ENCODE measurements at regions not wholly inside any gene's neighbourhood (a gene's known extent, or its start where the extent isn't known, plus 50 kb on each side); places are given as distances from the start of the nearest gene placed in this dataset.

GRCh38 chr3:10697918-10698317, 118.1 kb upstream of the SLC6A11 start:
- DNase-seq (ENCODE audit: insufficient read length), result no peak
- FAIRE-seq, result no peak
- no peak for TF ChIP-seq POLR2A (IDR thresholded peaks at IDR 0.05; ENCODE audit: low read depth, low read length)
- no peak for TF ChIP-seq POLR2AphosphoS5 (IDR thresholded peaks at IDR 0.05; ENCODE audit: low read depth, low read length)
- TF ChIP-seq TAF1 (IDR thresholded peaks at IDR 0.05; ENCODE audit: borderline replicate concordance, low read depth, low read length), result no peak

- FAIRE-seq, result no peak
Observed at GRCh38 chr3:10700821-10701220, 115.2 kb upstream of the SLC6A11 start.

GRCh38 chr3:10702961-10703740, 112.9 kb upstream of the SLC6A11 start:
- DNase-seq (ENCODE audit: insufficient read length), result no peak
- TF ChIP-seq POLR2AphosphoS5 (IDR thresholded peaks at IDR 0.05; ENCODE audit: low read depth, low read length) (no peak), POLR2A (IDR thresholded peaks at IDR 0.05; ENCODE audit: low read depth, low read length) (no peak), TAF1 (IDR thresholded peaks at IDR 0.05; ENCODE audit: borderline replicate concordance, low read depth, low read length) (no peak)

More at GRCh38 chr3:10700821-10701220, 115.2 kb upstream of the SLC6A11 start:
- DNase-seq (ENCODE audit: insufficient read length), result no peak
- TF ChIP-seq POLR2A (IDR thresholded peaks at IDR 0.05; ENCODE audit: low read depth, low read length) (no peak), TAF1 (IDR thresholded peaks at IDR 0.05; ENCODE audit: borderline replicate concordance, low read depth, low read length) (no peak), POLR2AphosphoS5 (IDR thresholded peaks at IDR 0.05; ENCODE audit: low read depth, low read length) (no peak)

GRCh38 chr3:10703875-10704274, 112.2 kb upstream of the SLC6A11 start:
- DNase-seq (ENCODE audit: insufficient read length), result no peak
- FAIRE-seq, result no peak
- no peak for TF ChIP-seq POLR2A (IDR thresholded peaks at IDR 0.05; ENCODE audit: low read depth, low read length)
- no peak for TF ChIP-seq POLR2AphosphoS5 (IDR thresholded peaks at IDR 0.05; ENCODE audit: low read depth, low read length)
- TF ChIP-seq TAF1 (IDR thresholded peaks at IDR 0.05; ENCODE audit: borderline replicate concordance, low read depth, low read length), result no peak

More at GRCh38 chr3:10702961-10703740, 112.9 kb upstream of the SLC6A11 start:
- no peak for FAIRE-seq

- DNase-seq (ENCODE audit: insufficient read length) (no peak), FAIRE-seq (no peak)
Observed at GRCh38 chr3:10706156-10706739, 109.8 kb upstream of the SLC6A11 start.

GRCh38 chr3:10706740-10707399, 109.2 kb upstream of the SLC6A11 start:
- DNase-seq (ENCODE audit: insufficient read length), result no peak
- no peak for FAIRE-seq
- TF ChIP-seq POLR2AphosphoS5 (IDR thresholded peaks at IDR 0.05; ENCODE audit: low read depth, low read length) (no peak), TAF1 (IDR thresholded peaks at IDR 0.05; ENCODE audit: borderline replicate concordance, low read depth, low read length) (no peak), POLR2A (IDR thresholded peaks at IDR 0.05; ENCODE audit: low read depth, low read length) (no peak)

More at GRCh38 chr3:10706156-10706739, 109.8 kb upstream of the SLC6A11 start:
- no peak for TF ChIP-seq POLR2A (IDR thresholded peaks at IDR 0.05; ENCODE audit: low read depth, low read length)
- no peak for TF ChIP-seq POLR2AphosphoS5 (IDR thresholded peaks at IDR 0.05; ENCODE audit: low read depth, low read length)
- TF ChIP-seq TAF1 (IDR thresholded peaks at IDR 0.05; ENCODE audit: borderline replicate concordance, low read depth, low read length), result no peak

- FAIRE-seq, result no peak
- no peak for DNase-seq (ENCODE audit: insufficient read length)
- TF ChIP-seq POLR2AphosphoS5 (IDR thresholded peaks at IDR 0.05; ENCODE audit: low read depth, low read length), result no peak
- no peak for TF ChIP-seq POLR2A (IDR thresholded peaks at IDR 0.05; ENCODE audit: low read depth, low read length)
- no peak for TF ChIP-seq TAF1 (IDR thresholded peaks at IDR 0.05; ENCODE audit: borderline replicate concordance, low read depth, low read length)
Observed at GRCh38 chr3:10707400-10708215, 108.4 kb upstream of the SLC6A11 start.

GRCh38 chr3:10708216-10708893, 107.7 kb upstream of the SLC6A11 start:
- FAIRE-seq, result no peak
- DNase-seq (ENCODE audit: insufficient read length), result no peak
- TF ChIP-seq POLR2AphosphoS5 (IDR thresholded peaks at IDR 0.05; ENCODE audit: low read depth, low read length), result no peak
- TF ChIP-seq TAF1 (IDR thresholded peaks at IDR 0.05; ENCODE audit: borderline replicate concordance, low read depth, low read length), result no peak
- TF ChIP-seq POLR2A (IDR thresholded peaks at IDR 0.05; ENCODE audit: low read depth, low read length), result no peak

GRCh38 chr3:10709110-10709781, 106.8 kb upstream of the SLC6A11 start:
- no peak for FAIRE-seq
- no peak for TF ChIP-seq POLR2A (IDR thresholded peaks at IDR 0.05; ENCODE audit: low read depth, low read length)
- no peak for TF ChIP-seq TAF1 (IDR thresholded peaks at IDR 0.05; ENCODE audit: borderline replicate concordance, low read depth, low read length)
- TF ChIP-seq POLR2AphosphoS5 (IDR thresholded peaks at IDR 0.05; ENCODE audit: low read depth, low read length), result no peak

GRCh38 chr3:10712121-10712520, 103.9 kb upstream of the SLC6A11 start:
- TF ChIP-seq TAF1 (IDR thresholded peaks at IDR 0.05; ENCODE audit: borderline replicate concordance, low read depth, low read length) (no peak), POLR2AphosphoS5 (IDR thresholded peaks at IDR 0.05; ENCODE audit: low read depth, low read length) (no peak), POLR2A (IDR thresholded peaks at IDR 0.05; ENCODE audit: low read depth, low read length) (no peak)
- DNase-seq (ENCODE audit: insufficient read length) (no peak), FAIRE-seq (no peak)

More at GRCh38 chr3:10709110-10709781, 106.8 kb upstream of the SLC6A11 start:
- DNase-seq (ENCODE audit: insufficient read length), result no peak

Measured in GM12892 (cell line).